ENCODE measurements at regions not wholly inside any gene's neighbourhood (a gene's known extent, or its start where the extent isn't known, plus 50 kb on each side); places are given as distances from the start of the nearest gene placed in this dataset.

- TF ChIP-seq, protein P1, sequence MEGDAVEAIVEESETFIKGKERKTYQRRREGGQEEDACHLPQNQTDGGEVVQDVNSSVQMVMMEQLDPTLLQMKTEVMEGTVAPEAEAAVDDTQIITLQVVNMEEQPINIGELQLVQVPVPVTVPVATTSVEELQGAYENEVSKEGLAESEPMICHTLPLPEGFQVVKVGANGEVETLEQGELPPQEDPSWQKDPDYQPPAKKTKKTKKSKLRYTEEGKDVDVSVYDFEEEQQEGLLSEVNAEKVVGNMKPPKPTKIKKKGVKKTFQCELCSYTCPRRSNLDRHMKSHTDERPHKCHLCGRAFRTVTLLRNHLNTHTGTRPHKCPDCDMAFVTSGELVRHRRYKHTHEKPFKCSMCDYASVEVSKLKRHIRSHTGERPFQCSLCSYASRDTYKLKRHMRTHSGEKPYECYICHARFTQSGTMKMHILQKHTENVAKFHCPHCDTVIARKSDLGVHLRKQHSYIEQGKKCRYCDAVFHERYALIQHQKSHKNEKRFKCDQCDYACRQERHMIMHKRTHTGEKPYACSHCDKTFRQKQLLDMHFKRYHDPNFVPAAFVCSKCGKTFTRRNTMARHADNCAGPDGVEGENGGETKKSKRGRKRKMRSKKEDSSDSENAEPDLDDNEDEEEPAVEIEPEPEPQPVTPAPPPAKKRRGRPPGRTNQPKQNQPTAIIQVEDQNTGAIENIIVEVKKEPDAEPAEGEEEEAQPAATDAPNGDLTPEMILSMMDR (IDR thresholded peaks at IDR 0.05) = no peak
- no peak for TF ChIP-seq POLR2AphosphoS5 (IDR thresholded peaks at IDR 0.05)
Measured at GRCh38 chr1:95312181-95312580, 78.2 kb downstream of the RWDD3 start.
